Skin epidermis (tissue), 12 donors: ENCODE measurements at regions not wholly inside any gene's neighbourhood (a gene's known extent, or its start where the extent isn't known, plus 50 kb on each side); places are given as distances from the start of the nearest gene placed in this dataset.
"Not testable (repeated sequence)": the region's sequence is repeated elsewhere in the genome, so short reads cannot be mapped to it uniquely, and the experiment has no call there.

Experiments
- H3K27ac ChIP-seq, 21 experiments: fragments of 200-600 bp; sonication (generic) in 11 of 21; one replicate each; pipeline ENCODE4 v1.5.0; 2020; ENCODE audit warnings: mild to moderate bottlenecking in 3 of 21, inconsistent platforms in 2 of 21, moderate library complexity in 2 of 21
- H3K4me3 ChIP-seq, 7 experiments: fragments of 200-600 bp; sonication (generic) in 2 of 7; one replicate each; pipeline ENCODE4 v1.5.0; 2020; ENCODE audit warnings: inconsistent platforms in 2 of 7, mild to moderate bottlenecking in 2 of 7, moderate library complexity in 1 of 7

DNA sequence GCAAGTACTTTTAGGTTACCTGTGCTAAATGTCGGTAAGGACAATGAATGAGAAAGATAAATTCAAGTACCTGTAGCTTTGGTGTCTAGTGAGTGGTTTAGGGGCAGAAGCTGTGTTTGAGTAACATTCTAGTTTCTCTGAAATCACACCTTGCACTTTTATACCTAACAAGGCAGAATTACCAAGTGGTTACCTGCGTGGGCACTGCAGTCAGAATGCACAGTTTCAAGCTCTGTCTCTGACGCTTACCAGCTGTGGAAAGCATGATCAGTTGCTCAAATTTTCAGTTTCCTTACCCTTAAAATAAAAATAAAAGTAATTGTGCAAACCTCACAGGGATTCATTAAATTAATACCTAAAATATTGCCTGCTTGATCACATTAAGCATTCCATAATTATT lies 846.9 kb upstream of the VRK2 start:
- H3K27ac ChIP-seq: no peak overlapping the region

DNA sequence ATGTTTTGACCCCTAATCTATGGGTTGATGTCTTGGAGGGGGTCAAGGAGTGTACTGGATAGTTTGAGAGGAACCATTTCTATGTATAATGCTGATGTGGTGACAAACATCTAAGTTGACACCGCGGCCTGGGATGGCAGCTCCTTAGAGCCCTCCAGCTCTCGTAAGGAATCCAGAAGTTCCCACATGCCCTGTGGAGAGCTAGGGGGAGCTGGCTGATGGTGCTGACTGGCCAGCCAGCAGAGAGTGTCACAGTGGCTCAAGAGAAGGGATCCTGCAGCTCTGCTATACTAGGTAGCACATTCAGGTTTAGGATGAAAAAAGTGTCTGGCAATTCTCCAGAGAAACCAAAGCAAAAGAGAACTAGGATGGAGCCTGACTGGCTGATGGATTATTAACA lies 842.2 kb upstream of the VRK2 start:
- Histone ChIP-seq H3K4me3 (no peak overlapping the region), H3K27ac (no peak overlapping the region)

More for the DNA sequence above, 846.9 kb upstream of the VRK2 start:
- no peak overlapping the region for H3K4me3 ChIP-seq

DNA sequence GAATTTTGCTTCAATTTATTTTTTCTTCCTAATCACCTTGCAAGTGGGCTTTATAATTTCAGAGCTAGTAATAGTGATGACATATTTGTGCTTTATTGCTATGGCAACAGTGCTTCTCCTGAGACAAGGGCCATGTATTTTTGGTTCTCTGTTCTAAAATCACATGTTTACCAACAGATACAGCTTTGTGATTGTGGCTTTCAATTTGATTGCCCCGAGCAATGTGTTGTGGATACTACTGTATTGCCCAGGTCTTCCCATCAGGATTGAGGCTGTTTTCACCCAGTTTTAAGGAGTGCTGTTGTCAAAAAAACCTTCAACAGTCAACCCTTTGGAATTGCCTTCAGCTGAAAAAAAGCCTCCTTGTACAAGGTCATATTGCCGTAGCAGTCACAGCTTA lies 841.4 kb upstream of the VRK2 start:
- no peak overlapping the region for H3K4me3 ChIP-seq
- no peak overlapping the region for H3K27ac ChIP-seq

- no peak overlapping the region for H3K27ac ChIP-seq
- no peak overlapping the region for H3K4me3 ChIP-seq
Observed at GRCh38 chr2:57207191-57207590, 839.4 kb upstream of the VRK2 start.

DNA sequence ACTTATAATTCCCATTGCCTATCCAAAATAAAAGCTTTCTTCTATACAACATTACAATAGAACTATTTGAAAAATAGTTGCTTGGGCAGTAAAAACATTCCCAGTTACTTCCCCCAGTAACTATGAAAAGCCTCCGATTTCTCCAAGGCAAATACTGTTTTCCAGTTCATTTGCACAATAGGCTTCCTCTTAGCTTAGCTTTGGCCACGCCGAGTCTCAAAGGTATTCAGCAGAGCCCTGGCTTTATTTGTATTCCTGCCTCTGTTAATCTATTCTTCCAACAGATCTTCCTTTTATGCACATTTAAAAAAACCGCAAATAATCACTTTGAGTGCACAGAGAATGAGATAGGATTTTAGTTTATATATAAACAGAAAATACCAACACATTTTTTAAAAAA lies 836.8 kb upstream of the VRK2 start:
- Histone ChIP-seq H3K4me3 (no peak overlapping the region), H3K27ac (no peak overlapping the region)

- Histone ChIP-seq H3K27ac (no peak overlapping the region), H3K4me3 (no peak overlapping the region)
Observed at GRCh38 chr2:57210855-57211254, 835.8 kb upstream of the VRK2 start.

DNA sequence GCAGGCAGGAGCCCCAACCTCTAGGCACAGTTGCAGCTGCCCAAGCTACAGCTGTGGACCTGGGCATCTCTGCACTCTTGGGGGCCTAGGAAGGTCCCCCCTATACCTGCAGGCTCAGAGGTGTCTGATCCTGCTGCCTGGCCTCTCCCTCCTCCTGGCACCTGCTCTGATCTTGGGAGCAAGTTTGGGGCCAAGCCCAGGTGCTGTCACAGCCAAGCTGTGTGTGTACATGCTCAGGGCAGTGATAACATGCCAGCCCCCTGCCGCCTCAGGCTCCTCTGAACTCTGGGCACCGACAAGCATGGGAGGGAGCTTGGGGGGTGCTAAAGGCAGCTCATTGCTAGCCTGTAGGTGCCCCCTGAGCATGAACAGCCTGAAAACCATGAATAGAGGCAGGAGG lies 829.6 kb upstream of the VRK2 start:
- H3K27ac ChIP-seq: no peak overlapping the region
- H3K4me3 ChIP-seq: no peak overlapping the region

DNA sequence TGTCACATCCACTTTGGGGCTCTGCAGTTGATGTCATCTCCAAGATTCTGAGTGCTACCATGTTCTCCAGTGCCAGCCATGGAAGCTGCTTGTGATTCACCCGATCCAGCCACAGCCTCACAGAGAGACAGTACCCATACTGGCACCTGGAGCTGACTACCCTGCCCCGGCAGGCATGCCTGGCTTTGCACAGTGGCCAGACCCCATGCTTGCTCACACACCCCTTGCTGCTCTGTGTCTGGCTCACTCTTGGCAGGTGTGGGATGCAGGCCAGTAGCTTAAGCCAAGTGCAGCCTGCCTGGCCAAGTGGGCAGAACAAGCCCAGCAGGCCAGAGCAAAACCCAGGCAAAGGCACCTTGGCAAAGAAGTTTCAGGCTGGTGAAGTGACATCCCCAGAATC lies 828.4 kb upstream of the VRK2 start:
- Histone ChIP-seq H3K27ac (no peak overlapping the region), H3K4me3 (no peak overlapping the region)

- H3K27ac ChIP-seq, H3K4me3 ChIP-seq: not testable (repeated sequence)
Observed at GRCh38 chr2:57229706-57230105, 816.9 kb upstream of the VRK2 start.

DNA sequence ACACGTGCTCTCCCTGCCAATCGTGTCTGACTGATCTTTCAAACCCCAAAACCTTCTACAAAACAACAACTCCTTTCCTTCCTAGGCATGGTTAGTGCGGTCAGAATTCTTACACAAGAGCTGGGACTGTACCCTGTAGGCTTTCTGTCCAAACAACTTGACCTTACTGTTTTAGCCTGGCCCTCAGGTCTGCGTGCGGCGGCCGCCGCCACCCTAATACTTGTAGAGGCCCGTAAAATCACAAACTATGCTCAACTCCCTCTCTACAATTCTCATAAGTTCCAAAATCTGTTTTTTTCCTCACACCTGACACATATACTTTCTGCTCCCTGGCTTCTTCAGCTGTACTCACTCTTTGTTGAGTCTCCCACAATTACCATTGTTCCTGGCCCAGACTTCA lies 814.3 kb upstream of the VRK2 start:
- H3K27ac ChIP-seq, H3K4me3 ChIP-seq: not testable (repeated sequence)

DNA sequence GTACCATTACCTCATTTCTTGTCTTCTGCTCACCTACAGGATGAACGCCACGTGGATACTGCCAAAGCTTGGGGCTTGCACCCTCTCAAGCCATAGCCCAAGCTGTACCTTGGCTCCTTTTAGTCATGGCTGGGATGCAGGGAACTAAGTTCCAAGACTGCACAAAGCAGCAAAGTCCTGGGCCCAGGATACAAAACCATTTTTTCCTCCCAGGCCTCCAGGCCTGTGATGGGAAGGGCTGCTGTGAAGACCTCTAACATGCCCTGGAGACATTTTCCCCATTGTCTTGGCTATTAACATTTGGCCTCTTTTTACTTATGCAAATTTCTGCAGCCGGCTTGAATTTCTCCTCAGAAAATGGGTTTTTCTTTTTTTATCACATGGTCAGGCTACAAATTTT lies 795.1 kb upstream of the VRK2 start:
- not testable (repeated sequence) for H3K4me3 ChIP-seq, H3K27ac ChIP-seq

DNA sequence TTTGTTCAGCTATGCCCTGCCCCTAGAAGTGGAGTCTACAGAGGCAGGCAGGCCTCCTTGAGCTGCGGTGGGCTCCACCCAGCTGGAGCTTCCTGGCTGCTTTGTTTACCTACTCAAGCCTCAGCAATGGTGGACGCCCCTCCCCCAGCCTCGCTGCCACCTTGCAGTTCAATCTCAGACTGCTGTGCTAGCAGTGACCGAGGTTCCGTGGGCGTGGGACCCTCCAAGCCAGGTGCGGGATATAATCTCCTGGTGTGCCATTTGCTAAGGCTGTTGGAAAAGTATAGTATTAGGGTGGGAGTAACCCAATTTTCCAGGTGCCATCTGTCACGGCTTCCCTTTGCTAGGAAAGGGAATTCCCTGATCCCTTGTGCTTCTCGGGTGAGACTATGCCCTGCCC lies 770.2 kb upstream of the VRK2 start:
- not testable (repeated sequence) for H3K27ac ChIP-seq, H3K4me3 ChIP-seq

GRCh38 chr2:57278451-57278850 lies 768.2 kb upstream of the VRK2 start:
- no peak overlapping the region for H3K4me3 ChIP-seq
- H3K27ac ChIP-seq: no peak overlapping the region

DNA sequence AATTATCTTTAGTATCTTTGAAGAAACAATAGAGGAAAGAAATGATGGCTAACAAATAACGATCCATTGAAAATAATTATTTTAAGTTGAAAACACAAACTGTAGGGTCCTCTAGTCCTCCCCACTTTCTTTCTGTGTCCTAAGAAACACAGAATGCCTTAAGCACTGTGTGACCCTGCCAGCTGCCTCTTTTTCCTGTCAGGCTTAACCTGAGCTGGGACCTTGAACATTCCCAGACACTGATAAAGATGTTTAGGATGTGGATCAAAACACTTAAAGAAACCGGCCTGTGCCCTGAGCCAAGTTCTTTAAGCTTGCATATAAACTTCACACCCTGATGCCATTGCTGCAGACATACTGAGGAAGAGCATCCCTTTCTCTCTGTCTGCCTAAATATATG lies 755.4 kb upstream of the VRK2 start:
- Histone ChIP-seq H3K4me3 (no peak overlapping the region), H3K27ac (no peak overlapping the region)

GRCh38 chr2:57296795-57297517 lies 749.6 kb upstream of the VRK2 start:
- no peak overlapping the region for H3K27ac ChIP-seq
- no peak overlapping the region for H3K4me3 ChIP-seq

GRCh38 chr2:57313678-57314077 lies 732.9 kb upstream of the VRK2 start:
- no peak overlapping the region for H3K4me3 ChIP-seq
- H3K27ac ChIP-seq: no peak overlapping the region

DNA sequence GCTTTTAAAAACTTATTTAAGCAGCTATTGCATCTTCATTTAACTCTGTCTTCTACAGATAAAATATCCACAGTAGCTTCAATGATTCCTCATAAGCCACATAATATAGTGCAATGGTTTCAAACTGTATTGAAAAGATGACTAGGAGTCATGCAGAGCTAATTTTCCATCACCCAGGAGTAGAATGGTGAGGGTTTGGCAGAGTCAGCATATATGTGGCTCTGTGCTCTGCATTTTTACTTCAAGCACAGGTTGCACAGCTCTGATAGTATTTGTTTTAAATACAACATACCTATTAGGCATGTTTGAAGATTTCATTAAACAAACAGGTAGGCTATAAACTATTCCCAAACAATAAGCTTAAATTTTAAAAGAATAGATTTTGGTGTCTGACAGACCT lies 731.9 kb upstream of the VRK2 start:
- Histone ChIP-seq H3K4me3 (no peak overlapping the region), H3K27ac (no peak overlapping the region)

- Histone ChIP-seq H3K4me3 (no peak overlapping the region), H3K27ac (no peak overlapping the region)
Observed at GRCh38 chr2:57330447-57330846, 716.2 kb upstream of the VRK2 start.

DNA sequence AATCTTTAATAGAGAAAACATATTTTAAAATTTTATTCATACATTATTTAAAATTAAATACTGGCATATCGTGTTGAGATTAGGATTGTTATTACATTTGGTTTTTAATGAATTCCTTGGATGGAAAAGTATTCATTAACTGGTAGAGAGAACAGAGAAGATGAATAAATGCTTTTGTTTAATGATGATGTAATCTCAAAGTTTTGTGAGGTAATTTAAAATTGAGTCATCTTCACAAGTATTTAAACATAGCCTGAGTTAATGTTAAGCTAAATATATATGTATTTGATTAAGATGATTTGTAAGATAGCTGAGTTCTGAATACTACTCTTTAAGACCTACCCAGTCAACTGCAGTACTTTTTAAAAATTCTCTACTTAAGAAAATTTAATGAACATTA lies 713.4 kb upstream of the VRK2 start:
- no peak overlapping the region for H3K4me3 ChIP-seq
- no peak overlapping the region for H3K27ac ChIP-seq

DNA sequence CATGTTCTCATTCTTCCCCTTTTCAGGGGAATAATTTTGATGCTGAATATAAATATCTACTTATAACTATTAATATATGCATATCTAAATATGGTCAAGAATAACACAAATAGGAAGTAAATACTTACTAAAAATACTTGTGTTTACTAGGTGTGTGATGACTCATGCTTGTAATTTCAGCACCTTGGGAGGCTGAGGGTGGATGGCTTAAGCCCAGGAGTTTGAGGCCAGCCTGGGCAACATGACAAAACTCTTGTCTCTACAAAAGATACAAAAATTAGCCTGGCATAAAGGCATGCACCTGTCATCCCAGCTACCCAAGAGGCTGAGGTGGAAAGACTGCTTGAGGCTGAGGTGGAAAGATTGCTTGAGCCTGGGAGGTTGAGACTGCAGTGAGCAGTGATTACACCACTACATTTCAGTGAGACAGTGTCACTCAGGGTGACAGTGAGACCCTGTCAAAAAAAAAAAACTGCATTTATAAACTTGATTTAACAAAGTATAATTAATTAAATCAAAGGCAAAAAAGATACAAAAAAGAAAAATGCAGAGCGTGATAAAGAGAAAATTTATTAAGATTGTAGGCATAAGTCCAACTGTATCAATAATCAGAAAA lies 703.1 kb upstream of the VRK2 start:
- Histone ChIP-seq H3K4me3 (no peak overlapping the region), H3K27ac (no peak overlapping the region)

- Histone ChIP-seq H3K4me3 (no peak overlapping the region), H3K27ac (no peak overlapping the region)
Observed at GRCh38 chr2:57368190-57368589, 678.4 kb upstream of the VRK2 start.
